Memory B cell (primary cell): ENCODE measurements at regions not wholly inside any gene's neighbourhood (a gene's known extent, or its start where the extent isn't known, plus 50 kb on each side); places are given as distances from the start of the nearest gene placed in this dataset.

Experiments
- ATAC-seq: fragments of 150-1000 bp; cut with Tn5 transposase; 2 replicates; pipeline ENCODE4 v1.10.0; 2021; ENCODE audit warnings: low read depth, mild to moderate bottlenecking, moderate library complexity
- DNase-seq, 2 donors: peaks; one replicate each; pipeline ENCODE4 v3.0.0; 2022; ENCODE audit warnings: low spot score in 2 of 2
- H3K27ac Mint-ChIP-seq: one replicate; pipeline ENCODE4 v1.8.0; 2022; ENCODE audit warnings: mild to moderate bottlenecking, moderate library complexity, mixed read lengths
- H3K27me3 Mint-ChIP-seq: one replicate; pipeline ENCODE4 v1.8.0; 2022; ENCODE audit warnings: mixed read lengths
- H3K36me3 Mint-ChIP-seq: one replicate; pipeline ENCODE4 v1.8.0; 2022; ENCODE audit warnings: mild to moderate bottlenecking, mixed read lengths
- H3K4me1 Mint-ChIP-seq: one replicate; pipeline ENCODE4 v1.8.0; 2022; ENCODE audit warnings: mixed read lengths
- H3K4me3 Mint-ChIP-seq: one replicate; pipeline ENCODE4 v1.8.0; 2022; ENCODE audit warnings: mild to moderate bottlenecking, moderate library complexity, mixed read lengths
- H3K9me3 Mint-ChIP-seq: one replicate; pipeline ENCODE4 v1.8.0; 2022; ENCODE audit warnings: mixed read lengths

DNA sequence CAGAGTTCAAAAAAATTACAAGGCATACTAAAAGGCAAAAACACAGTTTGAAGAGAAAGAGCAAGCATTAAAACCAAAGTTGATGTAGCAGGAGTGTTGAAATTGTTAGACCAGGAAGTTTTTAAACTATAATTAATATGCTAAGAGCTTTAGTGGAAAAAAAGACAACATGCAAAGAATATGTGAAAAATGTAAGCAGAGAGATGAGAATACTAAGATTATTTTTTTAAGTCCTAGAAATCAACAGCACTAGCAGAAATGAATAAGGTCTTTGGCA, 192.6 kb downstream of the ERMARD start:
- Mint-ChIP-seq H3K27ac (no peak overlapping the region), H3K4me1 (no peaks in the 10 kb centered on the region), H3K36me3 (no peaks in the 10 kb centered on the region)

GRCh38 chr6:169943241-169944060, 192.0 kb downstream of the ERMARD start:
- DNase-seq (no peak), ATAC-seq (no peak)
- Mint-ChIP-seq H3K4me1 (no peaks in the 10 kb centered on the region), H3K4me3 (no peak overlapping the region), H3K27ac (no peak overlapping the region), H3K36me3 (no peaks in the 10 kb centered on the region), H3K9me3 (peaks cover 8% of the 10 kb centered on the region), H3K27me3 (peaks cover 9% of the 10 kb centered on the region)

More for the DNA sequence above, 192.6 kb downstream of the ERMARD start:
- Mint-ChIP-seq H3K9me3 (peaks cover 8% of the 10 kb centered on the region), H3K27me3 (peaks cover 5% of the 10 kb centered on the region), H3K4me3 (no peak overlapping the region)
- no peak for DNase-seq
- ATAC-seq: no peak

DNA sequence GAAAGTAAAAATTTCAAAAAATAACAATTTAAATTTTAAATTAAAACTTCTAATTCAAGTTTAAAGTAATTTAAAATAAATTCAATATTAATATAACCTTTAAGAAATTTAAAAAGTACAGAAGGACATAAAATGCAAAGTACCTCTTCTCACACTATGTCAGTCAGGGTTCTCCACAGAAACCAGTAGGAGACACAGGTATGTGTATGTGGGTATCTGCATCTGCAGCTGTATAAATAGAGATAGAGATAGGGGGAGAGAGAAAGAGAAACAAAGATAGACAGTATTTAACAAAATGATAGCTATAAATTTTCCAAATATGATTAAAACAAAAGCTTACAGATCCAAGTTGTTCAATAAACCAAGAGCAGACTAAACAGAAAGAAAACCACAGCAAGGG, 190.8 kb downstream of the ERMARD start:
- Mint-ChIP-seq H3K9me3 (peaks cover 8% of the 10 kb centered on the region), H3K27me3 (peaks cover 10% of the 10 kb centered on the region)

DNA sequence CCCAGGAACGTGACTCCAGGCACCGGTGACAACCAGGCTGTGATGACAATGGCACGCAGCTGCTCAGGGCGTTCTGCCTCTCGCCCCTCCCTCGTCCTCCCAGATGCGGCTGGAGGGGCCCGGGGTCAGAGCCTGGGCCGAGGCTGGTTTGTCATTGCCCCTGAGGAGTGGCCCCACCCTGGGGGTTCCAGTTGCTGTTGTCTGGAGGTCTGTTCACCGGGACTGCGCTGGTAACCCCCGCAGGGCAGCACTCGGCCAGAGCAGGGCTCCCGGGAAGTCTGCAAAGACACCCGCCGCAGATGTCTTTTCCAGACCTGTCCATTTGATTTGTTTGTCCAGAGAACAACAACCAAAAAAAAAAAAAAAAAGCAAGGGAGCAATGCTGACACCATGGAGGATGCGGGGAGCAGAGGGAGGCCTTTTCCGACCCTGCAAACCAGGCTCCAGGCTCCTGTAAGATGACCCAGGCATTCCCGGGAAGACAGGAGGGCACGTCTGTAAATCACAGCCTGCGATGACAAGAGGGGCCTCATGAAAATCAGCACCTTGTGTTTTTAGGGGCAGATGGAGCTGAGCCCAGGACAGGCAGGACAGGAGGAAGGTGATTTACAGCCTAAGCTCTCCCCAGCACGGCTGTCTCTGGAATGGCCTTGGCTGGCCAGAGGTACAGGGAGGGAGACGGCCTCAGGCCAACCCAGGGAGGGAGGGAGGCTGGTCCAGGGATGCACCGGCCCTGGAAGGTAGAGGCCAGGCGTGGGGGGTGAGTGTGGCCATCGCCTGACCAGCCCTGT, 189.3 kb downstream of the ERMARD start:
- no peak overlapping the region for H3K4me3 Mint-ChIP-seq
- H3K27ac Mint-ChIP-seq: no peak overlapping the region
- DNase-seq (no peak), ATAC-seq (no peak)
- H3K27me3 Mint-ChIP-seq: peaks cover 10% of the 10 kb centered on the region
- no peaks in the 10 kb centered on the region for H3K4me1 Mint-ChIP-seq
- H3K9me3 Mint-ChIP-seq: peaks cover 8% of the 10 kb centered on the region
- H3K36me3 Mint-ChIP-seq: no peaks in the 10 kb centered on the region

More for the DNA sequence above, 190.8 kb downstream of the ERMARD start:
- no peak overlapping the region for H3K27ac Mint-ChIP-seq
- ATAC-seq: no peak
- no peak for DNase-seq
- H3K4me3 Mint-ChIP-seq: no peak overlapping the region
- H3K4me1 Mint-ChIP-seq: no peaks in the 10 kb centered on the region
- no peaks in the 10 kb centered on the region for H3K36me3 Mint-ChIP-seq

- Mint-ChIP-seq H3K4me3 (no peak overlapping the region), H3K27me3 (peaks cover 13% of the 10 kb centered on the region), H3K9me3 (peaks cover 8% of the 10 kb centered on the region), H3K4me1 (no peaks in the 10 kb centered on the region), H3K36me3 (no peaks in the 10 kb centered on the region), H3K27ac (no peak overlapping the region)
- DNase-seq (no peak), ATAC-seq (no peak)
Observed at GRCh38 chr6:169939554-169940164, 188.2 kb downstream of the ERMARD start.

DNA sequence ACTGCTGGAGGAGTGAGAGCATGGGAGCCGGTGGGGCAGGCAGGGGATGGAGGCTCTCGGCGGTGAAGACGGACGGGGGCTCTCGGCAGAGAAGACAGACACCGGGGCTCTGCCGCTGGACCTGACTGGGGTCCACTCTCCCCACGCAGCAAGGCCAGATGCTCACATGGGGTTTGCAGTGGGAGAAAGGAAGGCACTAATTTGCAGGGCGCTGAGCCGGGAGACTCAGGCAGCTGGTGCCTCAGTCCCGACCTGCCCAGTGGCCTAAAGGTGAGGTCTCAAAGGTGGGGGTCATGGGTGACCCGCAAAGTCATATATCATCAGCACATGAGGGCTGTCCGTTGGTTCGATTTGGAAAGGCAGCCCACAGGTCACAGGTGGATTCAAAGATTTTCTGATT, 187.3 kb downstream of the ERMARD start:
- DNase-seq: no peak
- Mint-ChIP-seq H3K27ac (no peak overlapping the region), H3K27me3 (peaks cover 13% of the 10 kb centered on the region), H3K9me3 (peaks cover 1% of the 10 kb centered on the region), H3K36me3 (no peaks in the 10 kb centered on the region), H3K4me3 (no peak overlapping the region), H3K4me1 (no peaks in the 10 kb centered on the region)
- ATAC-seq: no peak

DNA sequence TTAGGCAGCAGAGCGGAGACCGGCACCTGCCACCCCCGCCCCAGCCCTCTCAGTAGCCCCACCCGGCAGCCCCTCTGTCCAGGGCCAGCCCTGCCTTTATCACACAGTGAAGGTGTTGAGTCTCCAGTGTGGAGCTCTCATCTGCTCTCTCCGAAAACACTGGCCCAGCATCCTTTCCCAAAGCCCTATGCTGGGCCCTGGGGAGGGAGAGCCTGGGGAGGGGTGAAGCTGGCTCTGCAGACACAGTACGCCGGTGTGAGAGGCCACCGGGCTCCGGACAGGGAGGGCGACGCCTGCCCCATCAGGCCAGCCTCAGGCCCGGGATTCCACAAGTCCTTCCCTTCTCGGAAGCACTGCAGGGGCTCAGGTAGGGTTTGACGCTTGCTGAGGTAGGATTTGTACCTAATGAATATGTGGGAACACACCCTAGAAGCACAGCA, 186.9 kb downstream of the ERMARD start:
- Mint-ChIP-seq H3K9me3 (peaks cover 1% of the 10 kb centered on the region), H3K27me3 (peaks cover 13% of the 10 kb centered on the region), H3K4me3 (no peak overlapping the region), H3K4me1 (no peaks in the 10 kb centered on the region), H3K27ac (no peak overlapping the region), H3K36me3 (no peaks in the 10 kb centered on the region)
- ATAC-seq: no peak
- no peak for DNase-seq

- ATAC-seq: no peak
- no peak overlapping the region for H3K4me3 Mint-ChIP-seq
- peaks cover 13% of the 10 kb centered on the region for H3K27me3 Mint-ChIP-seq
Observed at GRCh38 chr6:169937389-169938261, 186.2 kb downstream of the ERMARD start.

DNA sequence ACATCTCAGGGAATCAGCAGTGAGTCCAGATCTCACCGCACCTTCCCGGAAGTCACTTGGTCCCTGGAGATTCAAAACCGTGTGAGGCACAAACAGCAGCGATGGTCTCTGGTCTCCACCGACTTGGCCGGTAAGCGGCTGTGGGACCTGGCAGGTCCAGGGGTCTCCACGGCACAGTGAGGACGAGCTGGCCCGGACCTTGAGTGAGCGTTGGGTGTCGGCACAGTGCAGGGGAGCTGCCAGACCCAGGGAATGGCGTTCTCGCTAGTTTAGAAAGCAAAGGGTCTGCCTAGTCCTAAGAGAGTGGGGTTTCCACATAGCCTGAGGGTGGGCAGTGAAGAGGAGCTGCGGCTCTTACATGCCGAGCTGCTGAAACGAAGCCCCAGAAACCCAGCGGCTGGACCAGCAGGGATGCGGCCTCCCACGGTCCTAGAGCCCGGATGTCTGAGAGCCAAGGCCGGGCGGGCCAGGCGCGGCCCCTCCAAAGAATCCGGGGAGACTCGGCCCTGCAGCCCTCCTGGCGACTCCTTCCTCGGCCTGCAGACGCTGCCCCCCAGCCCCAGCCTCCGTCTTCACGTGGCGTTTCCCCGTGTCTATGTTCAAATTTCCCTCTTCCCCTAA, 185.0 kb downstream of the ERMARD start:
- no peak for ATAC-seq
- Mint-ChIP-seq H3K9me3 (no peaks in the 10 kb centered on the region), H3K27ac (no peak overlapping the region), H3K4me3 (no peak overlapping the region), H3K36me3 (no peaks in the 10 kb centered on the region), H3K4me1 (no peaks in the 10 kb centered on the region), H3K27me3 (peaks cover 11% of the 10 kb centered on the region)
- DNase-seq: no peak

More at GRCh38 chr6:169937389-169938261, 186.2 kb downstream of the ERMARD start:
- no peaks in the 10 kb centered on the region for H3K36me3 Mint-ChIP-seq
- H3K9me3 Mint-ChIP-seq: peaks cover 1% of the 10 kb centered on the region
- H3K4me1 Mint-ChIP-seq: no peaks in the 10 kb centered on the region
- no peak overlapping the region for H3K27ac Mint-ChIP-seq
- no peak for DNase-seq

DNA sequence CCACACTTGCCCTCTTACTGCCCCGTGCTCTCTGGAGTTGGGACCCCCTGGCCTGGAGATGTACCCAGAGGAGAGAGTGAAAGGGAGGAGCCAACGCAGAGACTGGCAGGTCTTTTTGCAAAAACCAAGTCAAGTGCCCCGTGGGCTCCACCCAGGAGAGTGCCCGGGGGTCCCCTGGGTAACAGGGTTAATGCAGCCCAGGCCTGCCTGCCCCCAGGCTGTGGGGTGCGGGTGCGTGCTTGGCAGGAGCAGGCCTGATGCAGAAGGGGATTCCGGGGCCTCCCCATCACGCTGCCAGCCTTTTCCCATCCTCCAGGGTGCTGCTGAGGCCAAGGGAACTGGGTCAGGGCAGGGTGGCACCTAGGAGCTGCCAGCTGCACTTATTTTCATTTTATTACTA, 184.4 kb downstream of the ERMARD start:
- Mint-ChIP-seq H3K27ac (no peak overlapping the region), H3K4me3 (no peak overlapping the region), H3K4me1 (no peaks in the 10 kb centered on the region), H3K9me3 (no peaks in the 10 kb centered on the region), H3K27me3 (peaks cover 11% of the 10 kb centered on the region), H3K36me3 (no peaks in the 10 kb centered on the region)
- DNase-seq: no peak
- no peak for ATAC-seq

GRCh38 chr6:169935348-169935718, 183.9 kb downstream of the ERMARD start:
- Mint-ChIP-seq H3K27ac (no peak overlapping the region), H3K27me3 (peaks cover 11% of the 10 kb centered on the region), H3K9me3 (no peaks in the 10 kb centered on the region), H3K4me3 (no peak overlapping the region), H3K36me3 (no peaks in the 10 kb centered on the region), H3K4me1 (no peaks in the 10 kb centered on the region)
- no peak for DNase-seq
- ATAC-seq: no peak

GRCh38 chr6:169934699-169935347, 183.4 kb downstream of the ERMARD start:
- Mint-ChIP-seq H3K4me1 (no peaks in the 10 kb centered on the region), H3K36me3 (no peaks in the 10 kb centered on the region), H3K27me3 (peaks cover 11% of the 10 kb centered on the region), H3K9me3 (no peaks in the 10 kb centered on the region), H3K4me3 (no peak overlapping the region), H3K27ac (no peak overlapping the region)
- DNase-seq (no peak), ATAC-seq (no peak)
